ENCODE measurements at regions not wholly inside any gene's neighbourhood (a gene's known extent, or its start where the extent isn't known, plus 50 kb on each side); places are given as distances from the start of the nearest gene placed in this dataset.

- no peak for DNase-seq (ENCODE audit: low spot score)
These were observed 538.6 kb downstream of the TNS3 start for GRCh38 chr7:47043304-47043703.

GRCh38 chr7:47042669-47043068, 539.2 kb downstream of the TNS3 start:
- DNase-seq (ENCODE audit: low spot score), result no peak

- no peak for DNase-seq (ENCODE audit: low spot score)
These were observed 541.0 kb downstream of the TNS3 start for GRCh38 chr7:47040795-47041347.

- DNase-seq (ENCODE audit: low spot score), result peak; percentile 17
These were observed 542.0 kb downstream of the TNS3 start for GRCh38 chr7:47039904-47040303.

GRCh38 chr7:47039089-47039648, 542.7 kb downstream of the TNS3 start:
- DNase-seq (ENCODE audit: low spot score), result peak; percentile 29

- peak; percentile 28 for DNase-seq (ENCODE audit: low spot score)
These were observed 543.3 kb downstream of the TNS3 start for GRCh38 chr7:47038621-47039020.

GRCh38 chr7:47037607-47038006, 544.3 kb downstream of the TNS3 start:
- no peak for DNase-seq (ENCODE audit: low spot score)

GRCh38 chr7:47036909-47037308, 545.0 kb downstream of the TNS3 start:
- no peak for DNase-seq (ENCODE audit: low spot score)

GRCh38 chr7:47035522-47035921, 546.4 kb downstream of the TNS3 start:
- no peak for DNase-seq (ENCODE audit: low spot score)

GRCh38 chr7:47034180-47034579, 547.7 kb downstream of the TNS3 start:
- no peak for DNase-seq (ENCODE audit: low spot score)

GRCh38 chr7:47032536-47032908, 549.4 kb downstream of the TNS3 start:
- DNase-seq (ENCODE audit: low spot score), result no peak

- no peak for DNase-seq (ENCODE audit: low spot score)
These were observed 550.0 kb downstream of the TNS3 start for GRCh38 chr7:47031786-47032535.

GRCh38 chr7:47028284-47028683, 553.6 kb downstream of the TNS3 start:
- DNase-seq (ENCODE audit: low spot score), result no peak

GRCh38 chr7:47027695-47028240, 554.1 kb downstream of the TNS3 start:
- DNase-seq (ENCODE audit: low spot score), result no peak

GRCh38 chr7:47026780-47027361, 555.0 kb downstream of the TNS3 start:
- DNase-seq (ENCODE audit: low spot score), result no peak

GRCh38 chr7:47024991-47025390, 556.9 kb downstream of the TNS3 start:
- no peak for DNase-seq (ENCODE audit: low spot score)

- no peak for DNase-seq (ENCODE audit: low spot score)
These were observed 573.5 kb downstream of the TNS3 start for GRCh38 chr7:47008461-47008860.

GRCh38 chr7:47007471-47007870, 574.4 kb downstream of the TNS3 start:
- no peak for DNase-seq (ENCODE audit: low spot score)

- DNase-seq (ENCODE audit: low spot score), result no peak
These were observed 581.4 kb downstream of the TNS3 start for GRCh38 chr7:47000561-47000960.

- no peak for DNase-seq (ENCODE audit: low spot score)
These were observed 582.0 kb downstream of the TNS3 start for GRCh38 chr7:46999866-47000265.

- DNase-seq (ENCODE audit: low spot score), result no peak
These were observed 584.9 kb downstream of the TNS3 start for GRCh38 chr7:46996972-46997371.

- DNase-seq (ENCODE audit: low spot score), result no peak
These were observed 588.5 kb downstream of the TNS3 start for GRCh38 chr7:46993396-46993795.

- no peak for DNase-seq (ENCODE audit: low spot score)
These were observed 591.1 kb downstream of the TNS3 start for GRCh38 chr7:46990761-46991160.
